Gastroesophageal sphincter (tissue), 3 donors: ENCODE measurements at regions not wholly inside any gene's neighbourhood (a gene's known extent, or its start where the extent isn't known, plus 50 kb on each side); places are given as distances from the start of the nearest gene placed in this dataset.
"Not testable (repeated sequence)": the region's sequence is repeated elsewhere in the genome, so short reads cannot be mapped to it uniquely, and the experiment has no call there.

Experiments used
- POLR2A ChIP-seq, 2 donors: fragments of 450-650 bp; IDR thresholded peaks; one replicate each; pipeline ENCODE4 v1.6.1; 2017; ENCODE audit warnings: antibody characterized with exemption in 2 of 2, mild to moderate bottlenecking in 2 of 2, moderate library complexity in 1 of 2
- TF ChIP-seq, protein P1 (sequence below), 4 experiments: fragments of 200-600 bp in 2 of 4; fragments of 450-650 bp in 2 of 4; sonication (generic) in 1 of 4; IDR thresholded peaks; one replicate each; pipeline ENCODE4 v1.5.1; 2017 to 2019; ENCODE audit warnings: antibody characterized with exemption in 4 of 4, mild to moderate bottlenecking in 2 of 4, moderate library complexity in 2 of 4

- TF ChIP-seq, protein P1, sequence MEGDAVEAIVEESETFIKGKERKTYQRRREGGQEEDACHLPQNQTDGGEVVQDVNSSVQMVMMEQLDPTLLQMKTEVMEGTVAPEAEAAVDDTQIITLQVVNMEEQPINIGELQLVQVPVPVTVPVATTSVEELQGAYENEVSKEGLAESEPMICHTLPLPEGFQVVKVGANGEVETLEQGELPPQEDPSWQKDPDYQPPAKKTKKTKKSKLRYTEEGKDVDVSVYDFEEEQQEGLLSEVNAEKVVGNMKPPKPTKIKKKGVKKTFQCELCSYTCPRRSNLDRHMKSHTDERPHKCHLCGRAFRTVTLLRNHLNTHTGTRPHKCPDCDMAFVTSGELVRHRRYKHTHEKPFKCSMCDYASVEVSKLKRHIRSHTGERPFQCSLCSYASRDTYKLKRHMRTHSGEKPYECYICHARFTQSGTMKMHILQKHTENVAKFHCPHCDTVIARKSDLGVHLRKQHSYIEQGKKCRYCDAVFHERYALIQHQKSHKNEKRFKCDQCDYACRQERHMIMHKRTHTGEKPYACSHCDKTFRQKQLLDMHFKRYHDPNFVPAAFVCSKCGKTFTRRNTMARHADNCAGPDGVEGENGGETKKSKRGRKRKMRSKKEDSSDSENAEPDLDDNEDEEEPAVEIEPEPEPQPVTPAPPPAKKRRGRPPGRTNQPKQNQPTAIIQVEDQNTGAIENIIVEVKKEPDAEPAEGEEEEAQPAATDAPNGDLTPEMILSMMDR (IDR thresholded peaks at IDR 0.05) = not testable (repeated sequence)
- TF ChIP-seq POLR2A (IDR thresholded peaks at IDR 0.05) = not testable (repeated sequence)
Measured at GRCh38 chr20:30900080-30900719, 357.3 kb upstream of the DEFB115 start.
